ENCODE measurements at regions not wholly inside any gene's neighbourhood (a gene's known extent, or its start where the extent isn't known, plus 50 kb on each side); places are given as distances from the start of the nearest gene placed in this dataset.
A peak's percentile ranks its signal among the peaks of the same experiment; 100 is the strongest.

DNA sequence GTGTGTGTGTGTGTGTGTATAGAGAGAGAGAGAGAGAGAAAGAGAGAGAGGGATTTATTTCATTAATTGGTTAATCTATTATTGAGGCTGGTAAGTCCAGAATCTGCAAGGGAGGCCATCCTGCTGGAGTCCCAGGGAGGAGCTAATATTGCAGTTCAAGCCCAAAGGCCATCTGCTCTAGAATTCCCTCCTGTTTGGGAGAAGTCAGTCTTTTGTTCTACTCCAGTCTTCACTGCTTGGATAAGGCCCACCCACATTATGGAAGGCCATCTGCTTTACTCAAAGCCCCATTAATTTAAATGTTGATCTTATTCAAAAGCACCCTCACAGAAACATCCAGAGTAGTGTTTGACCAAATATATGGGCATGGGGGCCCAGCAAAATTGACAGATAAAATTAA, 317.5 kb upstream of the RASGEF1B start:
- Histone ChIP-seq H3K9me3 (no peaks in the 10 kb centered on the region), H3K36me3 (no peaks in the 10 kb centered on the region), H3K4me1 (peaks cover 0 to 15% (median 8%) of the 10 kb centered on the region in 6 donors), H3K27ac (no peak overlapping the region), H3K4me3 (no peak overlapping the region), H3K27me3 (replicated peaks in 1 of 7) (no peaks in the 10 kb centered on the region)
- intact Hi-C loops (cut with DNase I; ENCODE audit: low total_unique reads), result no loop called here
- no peak for DNase-seq
- TF ChIP-seq POLR2A (IDR thresholded peaks at IDR 0.05) (no peak), POLR2AphosphoS5 (IDR thresholded peaks at IDR 0.05) (no peak)
- TF ChIP-seq, protein P1, sequence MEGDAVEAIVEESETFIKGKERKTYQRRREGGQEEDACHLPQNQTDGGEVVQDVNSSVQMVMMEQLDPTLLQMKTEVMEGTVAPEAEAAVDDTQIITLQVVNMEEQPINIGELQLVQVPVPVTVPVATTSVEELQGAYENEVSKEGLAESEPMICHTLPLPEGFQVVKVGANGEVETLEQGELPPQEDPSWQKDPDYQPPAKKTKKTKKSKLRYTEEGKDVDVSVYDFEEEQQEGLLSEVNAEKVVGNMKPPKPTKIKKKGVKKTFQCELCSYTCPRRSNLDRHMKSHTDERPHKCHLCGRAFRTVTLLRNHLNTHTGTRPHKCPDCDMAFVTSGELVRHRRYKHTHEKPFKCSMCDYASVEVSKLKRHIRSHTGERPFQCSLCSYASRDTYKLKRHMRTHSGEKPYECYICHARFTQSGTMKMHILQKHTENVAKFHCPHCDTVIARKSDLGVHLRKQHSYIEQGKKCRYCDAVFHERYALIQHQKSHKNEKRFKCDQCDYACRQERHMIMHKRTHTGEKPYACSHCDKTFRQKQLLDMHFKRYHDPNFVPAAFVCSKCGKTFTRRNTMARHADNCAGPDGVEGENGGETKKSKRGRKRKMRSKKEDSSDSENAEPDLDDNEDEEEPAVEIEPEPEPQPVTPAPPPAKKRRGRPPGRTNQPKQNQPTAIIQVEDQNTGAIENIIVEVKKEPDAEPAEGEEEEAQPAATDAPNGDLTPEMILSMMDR (IDR thresholded peaks at IDR 0.05 in 8 of 11, conservative IDR thresholded peaks at IDR 0.05 in 3 of 11), result no peak

DNA sequence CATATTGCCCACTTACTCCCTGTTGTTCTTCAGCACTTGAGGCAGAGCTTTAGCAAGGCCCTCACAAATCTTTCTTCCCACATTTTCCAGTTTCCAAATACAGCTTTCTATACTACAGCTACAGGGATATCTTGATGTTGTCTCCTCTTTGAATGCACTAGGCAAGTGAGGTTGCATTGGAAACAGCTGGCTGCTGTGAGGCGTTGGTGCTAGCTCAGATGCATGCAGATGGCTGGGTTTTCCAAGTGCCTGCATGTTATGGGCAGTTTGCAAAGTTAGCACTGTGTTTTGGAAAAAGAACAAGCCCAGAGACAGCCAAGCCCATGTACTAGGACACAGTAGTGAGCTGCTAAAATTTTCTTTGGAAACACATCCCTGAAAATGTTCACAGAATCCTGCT, 315.1 kb upstream of the RASGEF1B start:
- Histone ChIP-seq H3K27ac (peak overlapping the region in 5 of 8 donors; percentile 32 to 66 (median 42)), H3K27me3 (replicated peaks in 1 of 7) (no peaks in the 10 kb centered on the region), H3K4me1 (peaks cover 0 to 15% (median 8%) of the 10 kb centered on the region in 6 donors), H3K4me3 (no peak overlapping the region), H3K9me3 (no peaks in the 10 kb centered on the region), H3K36me3 (no peaks in the 10 kb centered on the region)
- TF ChIP-seq, protein P1 (IDR thresholded peaks at IDR 0.05 in 8 of 11, conservative IDR thresholded peaks at IDR 0.05 in 3 of 11), result no peak
- TF ChIP-seq POLR2AphosphoS5 (IDR thresholded peaks at IDR 0.05) (no peak), POLR2A (IDR thresholded peaks at IDR 0.05) (no peak)
- intact Hi-C loops (cut with DNase I; ENCODE audit: low total_unique reads), result no loop called here
- no peak for DNase-seq
- WGBS, 5 donors, result 79 to 89% (median 87%) methylated on average over 1 of the region's 1 CpG

DNA sequence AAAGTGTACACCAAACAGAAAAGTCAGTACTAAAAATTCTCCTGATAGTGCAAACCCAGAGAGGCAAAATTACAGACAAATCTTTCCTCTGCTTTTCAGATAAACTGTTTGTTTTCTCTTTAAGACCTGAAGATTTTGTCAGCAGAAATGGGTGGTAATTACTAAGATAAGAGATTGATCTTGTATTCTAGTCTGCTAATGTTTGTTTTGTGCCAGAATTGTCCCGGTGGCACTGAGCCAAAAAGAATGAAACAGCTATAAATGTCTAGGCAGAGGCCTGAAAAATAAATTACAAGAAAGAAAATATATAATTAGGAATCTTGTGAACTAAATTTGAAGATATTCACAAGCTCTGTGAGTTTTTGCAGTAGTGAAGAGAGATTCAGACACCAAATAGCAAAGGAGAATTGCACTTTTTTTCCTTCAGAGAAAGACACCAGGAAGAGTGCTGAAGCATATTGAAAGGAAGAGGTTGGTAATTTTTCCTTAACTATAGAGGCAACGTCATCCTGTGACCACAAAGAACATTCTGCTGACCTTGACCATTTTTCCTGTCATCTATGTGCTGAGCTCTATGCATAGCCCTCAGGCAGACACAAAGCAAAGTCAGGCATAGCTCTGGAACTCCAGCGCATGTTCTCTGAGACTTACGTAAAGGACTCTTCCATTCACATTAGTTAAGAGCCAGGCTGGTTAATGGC, 314.5 kb upstream of the RASGEF1B start:
- no peaks in the 10 kb centered on the region for H3K9me3 ChIP-seq
- no peak overlapping the region for H3K4me3 ChIP-seq
- no peaks in the 10 kb centered on the region for H3K27me3 ChIP-seq (replicated peaks in 1 of 7)
- 25 to 44% (median 28%) methylated on average over 4 of the region's 4 CpGs for WGBS, 5 donors
- DNase-seq, result no peak
- H3K36me3 ChIP-seq, result no peaks in the 10 kb centered on the region
- peak overlapping the region in 6 of 8 donors; percentile 1 to 66 (median 40) for H3K27ac ChIP-seq
- TF ChIP-seq, protein P1 (IDR thresholded peaks at IDR 0.05 in 8 of 11, conservative IDR thresholded peaks at IDR 0.05 in 3 of 11), result no peak
- no peak for TF ChIP-seq POLR2AphosphoS5 (IDR thresholded peaks at IDR 0.05)
- intact Hi-C loops (cut with DNase I; ENCODE audit: low total_unique reads), result no loop called here
- peaks cover 0 to 15% (median 8%) of the 10 kb centered on the region in 6 donors for H3K4me1 ChIP-seq

DNA sequence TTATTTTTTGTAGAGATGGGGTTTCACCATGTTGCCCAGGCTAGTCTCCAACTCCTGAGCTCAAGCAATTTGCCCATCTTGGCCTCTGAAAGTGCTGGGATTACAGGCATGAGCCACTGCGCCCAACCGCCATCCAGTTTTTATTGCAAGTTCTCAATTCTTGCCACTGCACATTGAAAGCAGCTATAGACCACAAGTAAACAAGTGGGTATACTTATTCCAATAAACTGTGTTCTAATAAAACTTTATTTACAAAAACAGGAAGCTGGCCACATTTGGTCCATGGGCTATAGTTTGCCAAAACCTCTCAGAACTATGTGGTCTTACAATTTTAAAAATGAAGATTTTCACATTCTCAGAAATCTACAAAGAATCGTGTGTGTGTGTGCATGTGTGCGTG, 313.6 kb upstream of the RASGEF1B start:
- Histone ChIP-seq H3K4me1 (peaks cover 0 to 15% (median 8%) of the 10 kb centered on the region in 6 donors), H3K27ac (no peak overlapping the region), H3K36me3 (no peaks in the 10 kb centered on the region), H3K4me3 (no peak overlapping the region), H3K9me3 (no peaks in the 10 kb centered on the region), H3K27me3 (replicated peaks in 1 of 7) (no peaks in the 10 kb centered on the region)
- TF ChIP-seq, protein P1 (IDR thresholded peaks at IDR 0.05 in 8 of 11, conservative IDR thresholded peaks at IDR 0.05 in 3 of 11), result no peak
- no peak for TF ChIP-seq POLR2A (IDR thresholded peaks at IDR 0.05)
- no peak for TF ChIP-seq POLR2AphosphoS5 (IDR thresholded peaks at IDR 0.05)
- no peak for DNase-seq
- WGBS, 5 donors, result 94 to 99% (median 98%) methylated on average over 4 of the region's 4 CpGs
- intact Hi-C loops (cut with DNase I; ENCODE audit: low total_unique reads), result no loop called here

Measured in spleen (tissue), 11 donors.